GM12891 (cell line): ENCODE measurements at regions not wholly inside any gene's neighbourhood (a gene's known extent, or its start where the extent isn't known, plus 50 kb on each side); places are given as distances from the start of the nearest gene placed in this dataset.

Source experiments
- DNase-seq: peaks from one replicate; pipeline ENCODE4 v3.0.0; 2011; ENCODE audit warnings: low spot score; ENCODE audit not compliant: insufficient read length
- FAIRE-seq: peaks from 2 replicates; lab custom pipeline; 2011; peaks lifted over from hg19 to GRCh38; lab: Jason Lieb, UNC
- PAX5 ChIP-seq: IDR thresholded peaks from 2 replicates; pipeline ENCODE4 v1.6.1; 2011; ENCODE audit warnings: low read length, moderate library complexity, mild to moderate bottlenecking; ENCODE audit not compliant: insufficient read depth, severe bottlenecking
- POLR2A ChIP-seq: IDR thresholded peaks from 2 replicates; pipeline ENCODE4 v1.6.1; 2011; ENCODE audit warnings: low read depth, low read length, control low read depth
- POLR2AphosphoS5 ChIP-seq: IDR thresholded peaks from 2 replicates; pipeline ENCODE4 v1.6.1; 2011; ENCODE audit warnings: low read depth, low read length, control low read depth
- POU2F2 ChIP-seq: IDR thresholded peaks from 2 replicates; pipeline ENCODE4 v1.6.1; 2011; ENCODE audit warnings: low read depth, mild to moderate bottlenecking, control low read depth, low read length, moderate library complexity
- SPI1 ChIP-seq: IDR thresholded peaks from 2 replicates; pipeline ENCODE4 v1.6.1; 2011; ENCODE audit warnings: low read depth, low read length, control low read depth
- TAF1 ChIP-seq: IDR thresholded peaks from 2 replicates; pipeline ENCODE4 v1.6.1; 2011; ENCODE audit warnings: low read depth, low read length, control low read depth

DNA sequence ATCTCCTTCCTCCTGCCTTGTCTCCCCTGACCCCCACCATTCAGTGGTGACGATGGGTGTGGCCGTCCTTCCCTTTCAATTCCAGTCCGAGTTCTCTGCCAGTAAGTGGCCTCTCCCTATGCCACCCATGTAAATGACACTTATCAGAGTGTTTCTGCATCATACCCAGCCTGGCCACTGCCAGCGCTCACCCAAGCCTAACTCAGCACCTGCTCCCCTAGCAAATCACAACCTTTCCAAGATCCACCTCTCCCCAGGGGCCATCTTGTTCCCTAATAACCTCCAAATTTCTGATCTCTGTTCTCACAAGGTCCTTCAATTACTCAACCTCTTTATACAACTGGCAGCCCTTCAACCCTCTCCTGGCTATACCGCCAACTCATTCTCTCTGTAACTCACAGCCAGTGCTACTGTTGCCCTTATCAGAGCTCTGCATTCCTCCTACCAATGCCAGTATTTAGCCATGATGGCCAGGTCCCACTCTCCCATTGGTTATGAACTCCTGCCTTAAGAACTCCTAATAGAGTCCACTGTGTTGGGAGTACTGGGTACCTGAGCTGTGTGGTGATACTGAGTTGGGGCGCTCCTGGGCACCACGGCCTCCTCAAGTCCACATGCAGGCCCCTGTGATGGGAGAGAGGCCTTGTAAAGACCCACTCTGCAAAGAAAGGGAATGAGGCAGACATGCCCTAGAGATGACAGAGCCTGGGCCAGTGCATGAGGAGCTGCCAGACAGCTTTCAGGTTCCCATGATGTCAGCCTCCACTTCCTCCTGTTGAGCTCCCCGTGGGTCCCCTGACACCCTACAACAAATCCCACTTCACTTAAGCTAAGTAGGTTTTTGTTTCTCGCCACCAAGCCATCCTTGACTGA is 187.4 kb upstream of the RREB1 start:
- DNase-seq: no peak
- TF ChIP-seq PAX5: no peak
- no peak for TF ChIP-seq TAF1
- no peak for TF ChIP-seq POLR2A
- TF ChIP-seq SPI1: peak; percentile 32; the same call in 1 of the 2 replicates
- no peak for TF ChIP-seq POU2F2
- no peak for FAIRE-seq

DNA sequence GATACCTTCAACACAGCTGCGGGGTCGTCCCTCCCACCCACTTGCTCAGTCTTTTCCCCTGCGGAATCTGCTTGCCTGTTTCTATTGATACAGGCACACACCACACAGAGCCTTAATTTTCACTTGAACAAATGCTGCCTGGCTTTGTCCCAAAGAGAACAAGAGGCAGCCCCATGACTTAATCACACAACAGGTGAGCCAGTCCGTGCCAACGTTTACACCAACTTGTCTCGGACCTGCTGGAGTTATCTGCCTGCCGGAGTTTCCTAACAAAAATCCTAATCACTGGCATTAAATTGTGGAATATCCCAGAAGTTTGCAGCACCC is 186.8 kb upstream of the RREB1 start:
- FAIRE-seq (no peak), DNase-seq (no peak)
- TF ChIP-seq SPI1 (no peak), PAX5 (no peak), TAF1 (no peak), POLR2A (no peak), POLR2AphosphoS5 (no peak), POU2F2 (no peak)

- TF ChIP-seq TAF1: no peak
- TF ChIP-seq SPI1: no peak
- TF ChIP-seq PAX5: no peak
- TF ChIP-seq POLR2AphosphoS5: no peak
- TF ChIP-seq POU2F2: no peak
- TF ChIP-seq POLR2A: no peak
- FAIRE-seq: no peak
- no peak for DNase-seq
These were observed 185.6 kb upstream of the RREB1 start for GRCh38 chr6:6922166-6922565.

DNA sequence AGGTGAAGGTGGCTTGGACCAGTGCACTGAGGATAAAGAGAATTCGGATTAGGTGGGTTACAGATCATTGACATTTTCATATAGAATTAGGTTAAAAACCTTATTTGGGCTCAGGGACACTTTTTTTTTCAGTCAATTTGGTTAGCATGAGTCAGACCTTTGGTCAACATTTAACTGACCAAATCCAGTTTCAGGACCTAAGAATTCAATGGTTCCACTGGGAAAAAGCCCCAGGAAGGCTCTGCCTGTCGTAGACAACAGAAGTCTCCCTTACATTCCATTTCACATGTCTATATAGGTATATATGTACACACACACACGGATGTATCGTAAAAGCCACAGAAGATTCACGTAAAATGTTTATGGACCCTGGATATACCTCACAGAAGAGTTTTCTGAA is 184.2 kb upstream of the RREB1 start:
- TF ChIP-seq PAX5 (no peak), POLR2AphosphoS5 (no peak), SPI1 (no peak), POU2F2 (no peak), TAF1 (no peak), POLR2A (no peak)
- no peak for DNase-seq
- FAIRE-seq: no peak

- DNase-seq (no peak), FAIRE-seq (no peak)
- no peak for TF ChIP-seq POLR2A
These were observed 183.1 kb upstream of the RREB1 start for GRCh38 chr6:6924708-6925107.

GRCh38 chr6:6925391-6926164 is 182.2 kb upstream of the RREB1 start:
- TF ChIP-seq SPI1 (no peak), POU2F2 (no peak), TAF1 (no peak), POLR2AphosphoS5 (no peak), POLR2A (no peak), PAX5 (no peak)
- no peak for DNase-seq
- no peak for FAIRE-seq

- DNase-seq: no peak
- TF ChIP-seq POLR2A (no peak), POU2F2 (no peak), PAX5 (no peak), SPI1 (no peak), POLR2AphosphoS5 (no peak), TAF1 (no peak)
- FAIRE-seq: no peak
These were observed 180.9 kb upstream of the RREB1 start for GRCh38 chr6:6926856-6927255.

- TF ChIP-seq POLR2AphosphoS5: no peak
- no peak for TF ChIP-seq PAX5
- TF ChIP-seq POU2F2: no peak
- TF ChIP-seq POLR2A: no peak
- no peak for TF ChIP-seq TAF1
- TF ChIP-seq SPI1: no peak
- FAIRE-seq (no peak), DNase-seq (no peak)
These were observed 180.0 kb upstream of the RREB1 start for GRCh38 chr6:6927521-6928361.

GRCh38 chr6:6930223-6930880 is 177.4 kb upstream of the RREB1 start:
- DNase-seq (no peak), FAIRE-seq (no peak)
- TF ChIP-seq POU2F2 (no peak), SPI1 (no peak), TAF1 (no peak), POLR2A (no peak), PAX5 (no peak), POLR2AphosphoS5 (no peak)
